Endothelial cell of umbilical vein (primary cell): ENCODE measurements at regions not wholly inside any gene's neighbourhood (a gene's known extent, or its start where the extent isn't known, plus 50 kb on each side); places are given as distances from the start of the nearest gene placed in this dataset.

ENCODE experiments used
- BruUV-seq: library from RNA; stranded (reverse); fragments of 400-500 nt; replicated peaks from 2 replicates; lab custom pipeline; 2021; lab: Mats Ljungman, UMichigan
- CTCF ChIA-PET: fragments of 300-600, 350-600 bp; sonication (Branson Sonifier 250); formaldehyde crosslinking; loops from one replicate; lab custom pipeline; 2021; ENCODE audit warnings: antibody characterized with exemption, inconsistent platforms; lab: Charles Lee
- POLR2A ChIA-PET: fragments of 300-600, 350-600 bp; sonication (Branson Sonifier 250); formaldehyde crosslinking; loops from one replicate; lab custom pipeline; 2021; ENCODE audit warnings: antibody characterized with exemption, inconsistent platforms; lab: Charles Lee
- DNase-seq: peaks from one replicate; pipeline ENCODE4 v3.0.0-alpha.2; 2011; ENCODE audit warnings: low read depth, low spot score
- FAIRE-seq: peaks from 2 replicates; lab custom pipeline; 2011; peaks lifted over from hg19 to GRCh38; lab: Jason Lieb, UNC
- H2AFZ ChIP-seq: 2 replicates; pipeline ENCODE4 v1.6.0; 2012; ENCODE audit warnings: low read depth, low read length, control low read depth, inconsistent platforms
- H3K27ac ChIP-seq: 2 replicates; pipeline ENCODE4 v1.5.1; 2011; ENCODE audit warnings: low read depth, mild to moderate bottlenecking, control low read depth, low read length, moderate library complexity; ENCODE audit not compliant: insufficient read depth
- H3K27me3 ChIP-seq, 2 experiments: 2 replicates each; pipeline versions ENCODE4 v1.6.0 to v1.6.1; 2011; ENCODE audit warnings: low read length in 2 of 2, mixed read lengths in 1 of 2; ENCODE audit not compliant: control insufficient read depth in 2 of 2, insufficient read depth in 2 of 2
- H3K36me3 ChIP-seq, 2 experiments: 2 replicates in 1 of 2; 3 replicates in 1 of 2; pipeline ENCODE4 v1.5.1; 2011; ENCODE audit warnings: low read length in 2 of 2, mild to moderate bottlenecking in 1 of 2, moderate library complexity in 1 of 2; ENCODE audit not compliant: control insufficient read depth in 2 of 2, insufficient read depth in 2 of 2; ENCODE audit errors: extremely low read depth in 1 of 2
- H3K4me1 ChIP-seq: 3 replicates; pipeline ENCODE4 v1.5.1; 2011; ENCODE audit warnings: mild to moderate bottlenecking, low read length; ENCODE audit not compliant: control insufficient read depth, insufficient read depth; ENCODE audit errors: extremely low read depth
- H3K4me2 ChIP-seq: 2 replicates; pipeline ENCODE4 v1.6.1; 2011; ENCODE audit warnings: low read length, control low read depth, mixed read lengths; ENCODE audit not compliant: insufficient read depth
- H3K4me3 ChIP-seq, 3 experiments: fragments of 200-600 bp in 1 of 3; sonication (generic), shearing (Covaris generic) in 1 of 3; replicated peaks in 1 of 3; 2 replicates each; pipeline ENCODE4 v1.5.1; 2011 to 2016; ENCODE audit warnings: control low read depth in 3 of 3, low read length in 3 of 3, mild to moderate bottlenecking in 2 of 3, inconsistent platforms in 1 of 3, low read depth in 1 of 3, moderate library complexity in 1 of 3; ENCODE audit not compliant: insufficient read depth in 1 of 3
- H3K79me2 ChIP-seq: 2 replicates; pipeline ENCODE4 v1.6.0; 2012; ENCODE audit warnings: low read length, inconsistent platforms; ENCODE audit not compliant: control insufficient read depth, insufficient read depth
- H3K9ac ChIP-seq: replicated peaks from 2 replicates; pipeline ENCODE3; 2011; ENCODE audit warnings: low read length, control low read depth; ENCODE audit not compliant: insufficient read depth; ENCODE audit errors: extremely low read depth
- H3K9me1 ChIP-seq: replicated peaks from 3 replicates; pipeline ENCODE4 v1.6.0; 2011; ENCODE audit warnings: mild to moderate bottlenecking, low read length; ENCODE audit not compliant: control insufficient read depth, insufficient read depth; ENCODE audit errors: extremely low read depth
- H3K9me3 ChIP-seq: replicated peaks from 2 replicates; pipeline ENCODE4 v1.5.1; 2012; ENCODE audit warnings: low read length, inconsistent platforms; ENCODE audit not compliant: control insufficient read depth, insufficient read depth
- H4K20me1 ChIP-seq: replicated peaks from 2 replicates; pipeline ENCODE3; 2011; ENCODE audit warnings: mild to moderate bottlenecking, low read length; ENCODE audit not compliant: control insufficient read depth, insufficient read depth; ENCODE audit errors: extremely low read depth
- CTCF ChIP-seq, 2 donors: IDR thresholded peaks; 1 replicate in 1 of 2; 2 replicates in 1 of 2; pipeline ENCODE4 v1.5.1; 2011; ENCODE audit warnings: low read length in 2 of 2, mild to moderate bottlenecking in 2 of 2, moderate library complexity in 2 of 2, control low read depth in 1 of 2, inconsistent platforms in 1 of 2, low read depth in 1 of 2; ENCODE audit not compliant: insufficient read depth in 1 of 2; ENCODE audit errors: extremely low read depth in 1 of 2
- EZH2 ChIP-seq: IDR thresholded peaks from 2 replicates; pipeline ENCODE4 v1.6.1; 2012; ENCODE audit warnings: borderline replicate concordance, low read depth, mild to moderate bottlenecking, moderate library complexity, low read length, inconsistent platforms; ENCODE audit not compliant: severe bottlenecking
- FOS ChIP-seq: IDR thresholded peaks from 2 replicates; pipeline ENCODE4 v1.6.1; 2011; ENCODE audit warnings: mild to moderate bottlenecking, low read length, moderate library complexity, borderline replicate concordance; ENCODE audit not compliant: insufficient read depth
- GATA2 ChIP-seq: IDR thresholded peaks from 2 replicates; pipeline ENCODE4 v1.7.0; 2011; ENCODE audit warnings: low read depth, mild to moderate bottlenecking, moderate library complexity, mixed read lengths, low read length; ENCODE audit not compliant: insufficient read length, insufficient read depth
- JUN ChIP-seq: IDR thresholded peaks from 2 replicates; pipeline ENCODE4 v1.6.1; 2011; ENCODE audit warnings: borderline replicate concordance, low read depth; ENCODE audit not compliant: insufficient read length, insufficient read depth
- MAX ChIP-seq: IDR thresholded peaks from 2 replicates; pipeline ENCODE4 v1.6.1; 2011; ENCODE audit not compliant: insufficient read depth, insufficient read length
- MYC ChIP-seq: IDR thresholded peaks from one replicate; pipeline ENCODE4 v1.6.1; 2011; ENCODE audit warnings: mild to moderate bottlenecking, low read depth, low read length
- POLR2A ChIP-seq: IDR thresholded peaks from 2 replicates; pipeline ENCODE4 v1.6.1; 2012; ENCODE audit warnings: low read depth, mild to moderate bottlenecking, control low read depth, low read length
- POLR2AphosphoS5 ChIP-seq: IDR thresholded peaks from 2 replicates; pipeline ENCODE4 v1.6.1; 2012; ENCODE audit warnings: low read depth, mild to moderate bottlenecking, control low read depth, low read length, moderate library complexity; ENCODE audit not compliant: insufficient read depth
- dilution Hi-C: fragments of 300-500 bp; cut with MboI; formaldehyde crosslinking; loops from one replicate; pipeline ENCODE4 v1.15.0; 2019; ENCODE audit warnings: low sequenced_read_pairs; ENCODE audit not compliant: extremely low pct_ligation_motif_present
- intact Hi-C: fragments of 100-400 bp; cut with micrococcal nuclease; formaldehyde crosslinking; loops from one replicate; pipeline ENCODE4 v1.10.0; 2022

GRCh38 chr4:147040874-147041273 is 95.2 kb upstream of the TTC29 start:
- dilution Hi-C loops (no loop called here), intact Hi-C loops (no loop called here)
- no peak overlapping the region for H3K4me3 ChIP-seq
- no peaks in the 10 kb centered on the region for H3K36me3 ChIP-seq
- no peak overlapping the region for H3K27ac ChIP-seq
- POLR2A ChIA-PET: no interaction called here
- no peaks in the 10 kb centered on the region for H3K9me1 ChIP-seq
- H3K27me3 ChIP-seq: peaks cover 9 to 14% of the 10 kb centered on the region in 2 experiments
- CTCF ChIA-PET: interaction anchor here (0.8 to 2.5 kb wide), 4 partner anchors 19 to 56 kb away, joined by 3 to 8 read pairs (median 3); no protein-coding TSS in a partner anchor
- no peak for DNase-seq
- H3K9me3 ChIP-seq: no peaks in the 10 kb centered on the region
- H3K4me1 ChIP-seq: no peaks in the 10 kb centered on the region
- no peak for FAIRE-seq
- no peaks in the 10 kb centered on the region for H4K20me1 ChIP-seq
- TF ChIP-seq MAX: no peak
- no peak for TF ChIP-seq POLR2AphosphoS5
- TF ChIP-seq FOS: no peak
- TF ChIP-seq GATA2: no peak
- no peak for TF ChIP-seq POLR2A
- TF ChIP-seq CTCF (IDR thresholded peaks at IDR 0.05; ENCODE audit: extremely low read depth in 1 of 2, insufficient read depth in 1 of 2, low read depth in 1 of 2, low read length in 2 of 2): no peak
- TF ChIP-seq MYC: no peak
- TF ChIP-seq EZH2: no peak
- no peak for TF ChIP-seq JUN
- H3K4me2 ChIP-seq: no peak overlapping the region
- BruUV-seq: no TSS peak
- H3K79me2 ChIP-seq: no peaks in the 10 kb centered on the region
- H2AFZ ChIP-seq: no peak overlapping the region
- H3K9ac ChIP-seq: no peak overlapping the region
